Gastroesophageal sphincter (tissue), 4 donors: ENCODE measurements at regions not wholly inside any gene's neighbourhood (a gene's known extent, or its start where the extent isn't known, plus 50 kb on each side); places are given as distances from the start of the nearest gene placed in this dataset.
"Not testable (repeated sequence)": the region's sequence is repeated elsewhere in the genome, so short reads cannot be mapped to it uniquely, and the experiment has no call there.

Experiments used
- ATAC-seq: fragments of 150-250 bp; one replicate; pipeline ENCODE4 v1.9.1; 2016; ENCODE audit warnings: mild to moderate bottlenecking, moderate library complexity
- H3K27ac ChIP-seq, 4 donors: fragments of 200-600 bp; sonication (generic) in 3 of 4; 1 replicate in 3 of 4; 2 replicates in 1 of 4; pipeline ENCODE4 v1.5.1; 2016 to 2019
- H3K27me3 ChIP-seq: fragments of 200-600 bp; sonication (generic); one replicate; pipeline ENCODE4 v1.5.1; 2019
- H3K36me3 ChIP-seq, 2 donors: fragments of 200-600 bp; sonication (generic); one replicate each; pipeline ENCODE4 v1.5.1; 2019; ENCODE audit warnings: control low read depth in 1 of 2
- H3K4me1 ChIP-seq, 3 donors: fragments of 200-600 bp; sonication (generic); 1 replicate in 2 of 3; 2 replicates in 1 of 3; pipeline ENCODE4 v1.5.1; 2016 to 2019; ENCODE audit warnings: control low read depth in 2 of 3
- H3K4me3 ChIP-seq, 2 donors: fragments of 200-600 bp; sonication (generic); one replicate each; pipeline ENCODE4 v1.5.1; 2019; ENCODE audit warnings: mild to moderate bottlenecking in 1 of 2, moderate library complexity in 1 of 2
- H3K9me3 ChIP-seq, 3 donors: fragments of 200-600 bp; sonication (generic); one replicate each; pipeline ENCODE4 v1.5.1; 2017 to 2019; ENCODE audit warnings: control low read depth in 2 of 3
- CTCF ChIP-seq, 4 experiments: fragments of 200-600 bp in 2 of 4; fragments of 450-650 bp in 2 of 4; sonication (generic) in 1 of 4; IDR thresholded peaks; one replicate each; pipeline ENCODE4 v1.5.1; 2017 to 2019; ENCODE audit warnings: antibody characterized with exemption in 4 of 4, mild to moderate bottlenecking in 2 of 4, moderate library complexity in 2 of 4
- EP300 ChIP-seq: sonication (generic); formaldehyde crosslinking; IDR thresholded peaks from one replicate; pipeline ENCODE4 v1.6.1; 2017; ENCODE audit warnings: antibody characterized with exemption, mild to moderate bottlenecking
- POLR2A ChIP-seq, 2 donors: fragments of 450-650 bp; IDR thresholded peaks; one replicate each; pipeline ENCODE4 v1.6.1; 2017; ENCODE audit warnings: antibody characterized with exemption in 2 of 2, mild to moderate bottlenecking in 2 of 2, moderate library complexity in 1 of 2
- POLR2AphosphoS5 ChIP-seq: sonication (generic); formaldehyde crosslinking; IDR thresholded peaks from one replicate; pipeline ENCODE4 v1.6.1; 2017; ENCODE audit warnings: antibody characterized with exemption
- WGBS, 2 donors: methylation state at CpG; one replicate each; pipeline ENCODE4 v1.1.5; 2018; ENCODE audit warnings: low coverage in 1 of 2; 5-methylcytosine and 5-hydroxymethylcytosine counted together

- no peaks in the 10 kb centered on the region for H3K9me3 ChIP-seq
- ATAC-seq: no peak
- no peaks in the 10 kb centered on the region for H3K36me3 ChIP-seq
- TF ChIP-seq CTCF (IDR thresholded peaks at IDR 0.05) (no peak), EP300 (no peak), POLR2A (IDR thresholded peaks at IDR 0.05) (no peak), POLR2AphosphoS5 (no peak)
- 75 to 80% methylated on average over 1 of the region's 1 CpG for WGBS, 2 donors
- no peak overlapping the region for H3K4me3 ChIP-seq
- H3K4me1 ChIP-seq: no peaks in the 10 kb centered on the region
- H3K27ac ChIP-seq: no peak overlapping the region
- H3K27me3 ChIP-seq: no peaks in the 10 kb centered on the region
These were observed 629.5 kb downstream of the TRHDE start for GRCh38 chr12:72901685-72902084.

- no peak for TF ChIP-seq POLR2A (IDR thresholded peaks at IDR 0.05)
- no peak for TF ChIP-seq POLR2AphosphoS5
- TF ChIP-seq CTCF (IDR thresholded peaks at IDR 0.05): no peak
- no peak for TF ChIP-seq EP300
- no peaks in the 10 kb centered on the region for H3K27me3 ChIP-seq
- WGBS, 2 donors: 73 to 91% methylated on average over 2 of the region's 2 CpGs
These were observed 653.5 kb downstream of the TRHDE start for GRCh38 chr12:72925716-72926115.

GRCh38 chr12:72931838-72932237, 659.7 kb downstream of the TRHDE start:
- not testable (repeated sequence) for H3K36me3 ChIP-seq, H3K4me1 ChIP-seq, ATAC-seq, H3K9me3 ChIP-seq, H3K27ac ChIP-seq, H3K27me3 ChIP-seq, H3K4me3 ChIP-seq
- WGBS, 2 donors: 91 to 99% methylated on average over 3 to 7 of the region's 7 CpGs

More at GRCh38 chr12:72925716-72926115, 653.5 kb downstream of the TRHDE start:
- Histone ChIP-seq H3K36me3 (no peaks in the 10 kb centered on the region), H3K9me3 (no peaks in the 10 kb centered on the region), H3K27ac (no peak overlapping the region), H3K4me3 (no peak overlapping the region), H3K4me1 (no peaks in the 10 kb centered on the region)
- ATAC-seq: no peak

GRCh38 chr12:72937486-72937885, 665.3 kb downstream of the TRHDE start:
- ATAC-seq: no peak
- Histone ChIP-seq H3K9me3 (peaks cover 0 to 21% (median 0%) of the 10 kb centered on the region in 3 donors), H3K36me3 (no peaks in the 10 kb centered on the region), H3K4me1 (no peaks in the 10 kb centered on the region), H3K4me3 (no peak overlapping the region), H3K27ac (no peak overlapping the region), H3K27me3 (no peaks in the 10 kb centered on the region)
- WGBS, 2 donors: no CpG with 5 or more reads among the region's 1 CpG
- TF ChIP-seq EP300: no peak
- TF ChIP-seq CTCF (IDR thresholded peaks at IDR 0.05): no peak
- TF ChIP-seq POLR2A (IDR thresholded peaks at IDR 0.05): no peak
- no peak for TF ChIP-seq POLR2AphosphoS5

GRCh38 chr12:72957454-72957853, 685.3 kb downstream of the TRHDE start:
- no peaks in the 10 kb centered on the region for H3K4me1 ChIP-seq
- H3K27ac ChIP-seq: no peak overlapping the region
- ATAC-seq: no peak
- 71% methylated on average over 3 of the region's 3 CpGs for WGBS, 2 donors
- H3K36me3 ChIP-seq: no peaks in the 10 kb centered on the region
- no peaks in the 10 kb centered on the region for H3K9me3 ChIP-seq
- TF ChIP-seq EP300: no peak
- TF ChIP-seq POLR2A (IDR thresholded peaks at IDR 0.05): no peak
- TF ChIP-seq CTCF (IDR thresholded peaks at IDR 0.05): no peak
- H3K27me3 ChIP-seq: no peaks in the 10 kb centered on the region
- no peak overlapping the region for H3K4me3 ChIP-seq

GRCh38 chr12:72966684-72967083, 694.5 kb downstream of the TRHDE start:
- no peak for ATAC-seq
- WGBS, 2 donors: 80 to 87% methylated on average over 3 of the region's 3 CpGs
- H3K36me3 ChIP-seq: no peaks in the 10 kb centered on the region

More at GRCh38 chr12:72966684-72967083, 694.5 kb downstream of the TRHDE start:
- Histone ChIP-seq H3K27me3 (no peaks in the 10 kb centered on the region), H3K4me1 (no peaks in the 10 kb centered on the region), H3K9me3 (no peaks in the 10 kb centered on the region), H3K4me3 (no peak overlapping the region), H3K27ac (no peak overlapping the region)
- TF ChIP-seq CTCF (IDR thresholded peaks at IDR 0.05) (no peak), EP300 (no peak), POLR2A (IDR thresholded peaks at IDR 0.05) (no peak), POLR2AphosphoS5 (no peak)
